ENCODE measurements at regions not wholly inside any gene's neighbourhood (a gene's known extent, or its start where the extent isn't known, plus 50 kb on each side); places are given as distances from the start of the nearest gene placed in this dataset.
"Not testable (repeated sequence)": the region's sequence is repeated elsewhere in the genome, so short reads cannot be mapped to it uniquely, and the experiment has no call there.

GRCh38 chr13:80022146-80022545 is 318.8 kb downstream of the SPRY2 start:
- no peak for DNase-seq

- DNase-seq = no peak
Measured at GRCh38 chr13:80012251-80012650, 328.7 kb downstream of the SPRY2 start.

DNA sequence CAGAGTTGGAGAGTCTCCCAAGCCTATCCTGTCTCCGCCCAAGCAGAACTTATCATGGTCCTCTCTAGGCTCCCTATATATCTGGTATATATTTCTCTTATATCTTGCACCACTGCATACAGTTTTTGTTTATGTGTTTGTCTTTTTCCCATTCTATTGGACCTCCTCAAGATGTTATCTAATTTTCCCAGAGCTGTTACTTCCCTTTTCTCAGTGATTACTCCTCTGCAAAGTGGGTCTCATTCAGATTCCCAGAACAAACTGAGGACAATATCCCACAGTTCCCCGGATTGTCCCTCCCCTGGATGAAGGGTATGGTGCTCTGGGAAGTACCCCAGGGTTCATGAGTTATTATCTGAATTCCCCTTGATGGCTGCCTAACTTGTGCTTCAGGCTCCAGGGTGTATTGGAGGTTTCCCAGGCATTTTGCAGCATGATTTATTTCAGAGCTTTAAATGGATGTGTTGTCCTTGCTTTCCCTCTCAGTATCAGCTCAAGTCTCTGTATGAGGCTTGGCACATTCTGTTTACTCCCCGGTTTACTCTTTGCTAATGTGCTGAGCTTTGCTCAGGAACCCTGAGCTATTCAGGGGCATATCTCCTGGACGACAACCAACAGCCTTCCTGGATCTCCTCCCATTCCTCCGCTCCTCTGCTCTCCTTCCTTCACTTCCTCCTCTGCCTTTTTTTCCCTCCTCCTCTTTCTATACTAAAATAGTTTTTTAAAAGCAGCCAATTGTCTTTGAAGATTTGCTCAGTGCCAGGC is 329.3 kb downstream of the SPRY2 start:
- DNase-seq = no peak

GRCh38 chr13:80010846-80011245 is 330.1 kb downstream of the SPRY2 start:
- no peak for DNase-seq

DNA sequence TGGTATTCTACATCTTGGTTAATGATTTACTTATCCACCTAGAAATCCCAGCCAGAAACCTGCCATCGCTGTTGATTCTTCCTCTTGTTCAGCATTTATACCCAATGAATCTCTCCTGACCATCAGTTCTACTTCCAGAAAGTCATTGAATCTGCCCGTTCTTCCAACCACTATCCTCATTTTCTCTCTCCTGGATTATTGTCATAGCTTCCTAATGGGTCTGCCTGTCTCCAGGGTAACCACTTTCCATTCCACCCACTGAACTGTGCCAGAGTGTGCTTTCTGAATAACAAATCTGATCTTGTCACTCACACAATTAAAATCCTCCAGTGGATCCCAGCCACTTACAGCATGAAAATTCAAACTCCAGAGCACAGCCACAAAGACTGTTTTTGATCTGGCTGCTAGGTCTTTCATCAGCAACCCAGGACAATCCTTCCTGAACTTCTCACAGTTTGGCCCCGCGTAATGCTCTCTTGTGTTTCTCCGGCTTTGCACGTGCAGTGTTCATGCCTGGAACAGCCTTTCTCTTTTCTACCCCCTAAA is 330.6 kb downstream of the SPRY2 start:
- no peak for DNase-seq

DNA sequence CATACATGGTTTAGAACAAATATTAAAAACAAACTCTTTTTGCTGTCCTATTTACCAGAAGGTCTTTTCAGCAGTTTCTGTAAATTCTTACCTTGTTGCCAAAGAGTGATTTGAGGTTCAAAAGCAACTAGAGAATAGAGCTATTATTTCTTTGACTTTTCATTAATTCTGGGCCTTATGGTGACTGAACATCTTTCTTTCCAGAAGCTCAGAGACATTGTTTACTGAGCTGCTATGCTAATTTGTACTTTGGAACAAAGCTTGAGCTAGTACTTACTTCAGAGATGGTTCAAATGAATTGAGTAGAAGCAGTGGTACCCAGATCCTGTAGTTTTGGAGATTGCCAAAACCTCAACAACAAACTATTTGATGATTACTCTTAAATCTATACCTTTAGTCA is 331.2 kb downstream of the SPRY2 start:
- no peak for DNase-seq

- no peak for DNase-seq
Measured at GRCh38 chr13:80006940-80007339, 334.0 kb downstream of the SPRY2 start.

DNA sequence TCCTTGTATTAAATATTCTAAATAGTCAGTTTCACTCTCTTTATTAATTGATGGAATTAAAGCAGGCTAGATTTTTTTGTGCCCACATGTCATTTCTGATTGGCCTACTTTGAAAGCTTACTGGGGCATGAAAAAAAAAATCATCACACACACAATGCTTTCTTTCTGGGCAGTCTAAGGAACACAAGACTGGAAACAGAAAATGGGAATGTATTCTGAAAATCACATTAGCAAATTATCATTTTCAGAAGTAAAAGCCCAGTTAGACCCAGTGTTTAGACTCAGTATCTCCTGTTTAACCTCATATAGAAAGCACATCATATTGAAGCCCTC is 339.4 kb downstream of the SPRY2 start:
- no peak for DNase-seq

DNA sequence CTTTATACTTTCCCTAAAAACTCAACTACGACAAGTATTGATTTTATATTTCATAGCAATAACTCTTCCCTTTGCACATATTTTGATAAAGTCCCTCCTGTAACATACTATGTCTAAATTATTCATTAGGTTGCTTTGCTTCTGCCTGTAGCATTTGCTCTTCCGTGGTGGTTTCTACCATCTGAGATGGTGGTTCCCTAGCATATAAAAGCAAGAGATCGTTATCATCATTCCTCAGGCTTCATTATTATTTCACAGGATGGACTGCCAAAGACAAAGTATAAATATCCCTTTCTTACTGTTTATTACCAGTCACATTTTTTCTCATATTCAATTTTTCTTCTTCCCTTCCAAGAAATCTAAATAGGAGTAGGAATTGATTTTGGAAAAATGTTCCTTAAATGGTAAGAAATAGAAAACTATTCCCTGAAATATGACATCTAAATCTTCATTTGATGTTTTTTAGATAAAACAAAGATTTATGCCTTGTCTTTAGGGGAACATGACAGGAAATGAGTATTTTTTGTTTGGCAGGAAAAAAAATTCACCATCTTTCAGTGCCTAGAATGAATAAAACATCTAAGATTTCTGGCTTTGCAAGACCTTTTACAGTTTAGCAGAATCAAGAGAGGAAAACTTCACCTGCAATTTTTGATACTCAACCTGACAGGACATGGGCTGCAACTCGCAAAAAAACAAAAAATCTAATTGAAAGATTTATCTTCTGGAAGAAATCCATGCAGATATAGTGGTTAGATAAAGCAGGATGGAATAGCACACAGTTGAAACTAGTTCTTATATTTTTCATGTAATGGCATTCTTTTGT is 340.0 kb downstream of the SPRY2 start:
- DNase-seq = no peak

DNA sequence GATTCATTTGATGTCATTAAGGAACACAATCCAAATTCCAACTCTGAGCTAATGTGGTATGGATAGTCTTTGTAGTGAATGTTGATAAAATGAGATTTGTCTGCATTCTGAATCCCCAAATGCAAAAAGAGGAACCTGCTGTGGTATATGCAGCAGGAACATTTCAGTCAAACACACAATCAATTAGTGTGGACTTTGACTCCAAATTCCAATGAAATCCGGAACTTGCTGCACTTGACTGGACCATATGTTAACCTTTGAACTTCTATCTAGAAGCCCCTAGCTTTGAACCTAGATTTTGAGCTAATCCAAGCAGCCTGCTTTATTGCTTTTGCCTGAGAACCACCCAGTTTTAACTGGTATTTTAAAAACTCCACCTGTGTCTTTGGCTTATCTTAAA is 341.3 kb downstream of the SPRY2 start:
- no peak for DNase-seq

- no peak for DNase-seq
Measured at GRCh38 chr13:79998381-79998880, 342.5 kb downstream of the SPRY2 start.

DNA sequence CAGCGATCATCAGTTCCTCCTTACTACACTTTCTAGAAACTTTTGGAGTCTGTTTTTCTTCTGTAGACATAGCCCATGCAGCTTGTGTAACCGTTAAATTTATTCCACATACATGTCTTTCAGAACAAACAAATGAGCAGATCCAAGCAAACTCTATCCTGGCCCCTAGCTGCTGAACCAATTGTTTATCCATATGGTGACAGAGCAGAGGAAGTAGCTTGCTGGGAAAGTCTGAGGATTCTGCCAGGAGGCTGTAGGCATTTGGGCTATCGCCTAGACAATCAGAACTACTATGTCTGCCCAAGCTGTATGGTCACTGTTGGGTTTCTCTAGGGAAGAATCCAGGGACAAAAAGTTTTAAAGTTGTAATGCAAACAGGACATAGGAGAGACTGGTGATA is 343.7 kb downstream of the SPRY2 start:
- no peak for DNase-seq

DNA sequence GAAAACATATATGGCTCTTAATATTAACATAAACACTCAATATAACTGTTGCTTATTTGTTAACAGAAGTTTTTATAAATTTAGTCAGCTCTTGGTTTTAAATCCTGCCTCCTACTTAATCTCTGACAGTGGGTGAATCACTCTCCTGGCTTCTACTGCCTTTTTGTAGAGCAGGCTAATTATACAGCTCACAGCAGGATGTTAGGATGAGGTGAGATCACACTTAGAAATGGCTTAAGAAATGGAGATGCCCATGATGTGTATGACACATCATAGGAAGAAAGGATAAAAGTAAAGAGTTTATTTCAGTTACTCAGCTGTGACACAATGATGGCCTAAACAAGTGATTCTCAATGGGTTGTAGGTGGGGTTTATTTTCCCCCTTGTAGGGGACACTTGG is 345.6 kb downstream of the SPRY2 start:
- DNase-seq = no peak

GRCh38 chr13:79992111-79992510 is 348.8 kb downstream of the SPRY2 start:
- no peak for DNase-seq

DNA sequence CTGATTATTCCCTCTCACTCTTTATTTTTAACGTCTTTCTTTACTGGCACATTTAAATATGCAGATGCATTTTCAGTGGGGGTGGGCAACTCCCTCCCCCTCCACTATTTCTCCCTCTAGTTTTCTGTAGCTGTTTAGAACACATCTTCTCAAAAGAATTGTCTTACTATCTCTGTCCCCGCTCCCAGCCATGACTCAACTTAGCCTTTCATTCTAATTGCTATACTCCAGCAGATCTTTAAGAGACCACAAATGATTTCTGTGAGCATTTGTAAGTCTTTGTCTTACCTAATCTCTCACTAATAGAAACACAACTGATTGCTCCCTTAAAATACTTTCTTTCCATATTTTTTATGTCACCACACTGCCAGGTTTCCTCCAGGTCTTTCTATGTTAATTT is 350.9 kb downstream of the SPRY2 start:
- DNase-seq = no peak

DNA sequence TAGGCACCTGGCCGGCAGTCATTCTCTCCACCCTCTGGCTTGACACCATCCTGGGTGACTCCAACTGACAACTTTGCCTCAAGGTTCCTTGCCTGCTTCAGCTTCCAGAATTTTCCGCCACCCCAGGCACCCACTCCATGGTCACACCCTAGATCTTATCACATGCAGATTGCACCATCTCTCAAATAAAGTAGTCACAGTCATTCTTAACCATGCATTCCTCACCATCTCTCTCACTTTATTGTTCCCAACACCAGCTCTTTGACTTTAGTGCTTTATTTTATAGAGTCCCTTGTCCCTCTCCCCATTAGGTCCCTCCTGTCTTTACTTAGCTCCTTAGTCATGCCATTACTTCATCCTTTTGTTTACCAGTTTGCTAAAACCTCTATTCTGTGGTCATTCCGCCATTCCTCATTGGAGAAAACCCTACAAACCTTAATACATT is 351.7 kb downstream of the SPRY2 start:
- no peak for DNase-seq

DNA sequence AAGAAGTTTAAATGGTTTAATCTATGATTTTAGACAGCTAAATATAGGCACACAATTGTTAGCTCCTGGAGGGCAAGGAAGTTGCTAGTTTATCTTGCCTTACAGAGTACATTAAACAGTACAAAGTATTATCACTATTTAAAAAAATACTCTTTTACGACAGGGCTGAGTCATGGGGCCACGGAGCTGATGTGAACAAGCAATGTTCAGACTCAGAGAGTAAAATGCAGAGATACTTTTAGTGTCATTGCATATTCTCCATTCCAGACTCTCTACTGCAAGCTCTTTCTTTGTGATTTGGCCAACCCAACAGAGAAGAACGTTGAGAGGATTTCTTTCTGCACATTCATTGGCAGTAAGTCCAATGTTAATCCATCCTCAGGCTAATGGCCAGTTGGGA is 352.4 kb downstream of the SPRY2 start:
- DNase-seq = no peak

- no peak for DNase-seq
Measured at GRCh38 chr13:79987761-79988160, 353.2 kb downstream of the SPRY2 start.

DNA sequence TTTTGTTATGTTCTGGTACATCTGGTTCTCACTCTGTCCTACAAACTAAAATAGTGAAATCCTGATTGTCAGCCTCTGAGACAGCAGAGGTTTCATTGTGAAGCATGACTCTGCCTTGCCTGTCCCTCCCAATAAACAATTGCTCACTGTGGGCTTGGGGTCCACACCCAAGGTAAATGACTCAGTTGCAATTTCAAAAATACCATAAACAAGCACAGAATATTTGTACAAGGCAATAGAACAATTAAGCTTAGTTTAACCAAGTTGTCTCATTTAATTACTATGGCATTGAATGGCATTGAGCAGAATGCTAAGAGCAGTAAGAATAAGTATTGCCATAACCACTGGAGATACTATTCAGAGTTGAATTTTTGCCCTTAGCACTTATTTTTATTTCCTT is 353.6 kb downstream of the SPRY2 start:
- DNase-seq = no peak

GRCh38 chr13:79986890-79987289 is 354.0 kb downstream of the SPRY2 start:
- no peak for DNase-seq

DNA sequence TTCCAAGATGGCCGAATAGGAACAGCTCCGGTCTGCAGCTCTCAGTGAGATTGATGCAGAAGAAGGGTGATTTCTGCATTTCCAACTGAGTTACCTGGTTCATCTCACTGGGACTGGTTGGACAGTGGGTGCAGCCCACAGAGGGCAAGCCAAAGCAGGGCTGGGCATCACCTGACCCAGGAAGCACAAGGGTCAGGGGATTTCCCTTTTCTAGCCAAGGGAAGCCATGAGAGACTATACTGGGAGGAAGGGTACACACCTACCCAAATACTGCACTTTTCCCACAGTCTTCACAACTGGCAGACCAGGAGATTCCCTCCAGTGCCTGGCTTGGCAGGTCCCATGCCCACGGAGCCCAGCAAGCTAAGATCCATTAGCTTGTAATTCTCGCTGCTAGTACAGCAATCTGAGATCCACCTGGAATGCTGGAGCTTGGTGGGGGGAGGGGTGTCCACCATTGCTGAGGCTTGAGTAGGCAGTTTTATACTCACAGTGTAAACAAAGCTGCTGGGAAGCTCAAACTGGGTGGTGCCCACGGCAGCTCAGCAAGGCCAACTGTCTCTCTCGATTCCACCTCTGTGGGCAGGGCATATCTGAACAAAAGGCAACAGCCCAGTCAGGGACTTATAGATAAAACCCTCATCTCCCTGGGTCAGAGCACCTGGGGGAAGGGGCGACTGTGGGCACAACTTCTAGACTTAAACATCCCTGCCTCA is 365.8 kb downstream of the SPRY2 start:
- DNase-seq = not testable (repeated sequence)

- DNase-seq = no peak
Measured at GRCh38 chr13:79973533-79973963, 367.4 kb downstream of the SPRY2 start.

DNA sequence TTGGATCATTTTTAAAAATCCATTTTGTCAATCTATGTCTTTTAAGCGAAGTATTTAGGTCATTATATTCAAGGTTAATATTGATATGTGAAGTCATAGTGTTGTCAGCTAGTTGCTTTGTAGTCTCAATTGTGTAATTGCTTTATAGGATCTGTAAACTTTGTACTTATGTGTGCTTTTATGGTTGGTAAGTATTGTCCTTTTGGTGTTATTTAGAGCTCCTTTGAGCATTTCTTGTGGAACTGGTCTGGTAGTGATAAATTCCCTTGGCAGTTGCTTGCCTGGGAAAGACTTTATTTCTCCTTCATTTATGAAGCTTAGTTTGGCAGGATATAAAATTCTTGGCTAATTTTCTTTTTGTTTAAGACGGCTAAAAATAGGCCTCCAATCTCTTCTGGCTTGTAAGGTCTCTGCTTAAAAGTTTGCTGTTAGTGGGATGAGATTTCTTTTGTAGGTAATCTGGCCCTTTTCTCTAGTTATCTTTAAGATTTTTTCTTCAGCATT is 368.8 kb downstream of the SPRY2 start:
- DNase-seq = no peak

Data from SIG-M5 (cell line).